Middle frontal gyrus (tissue), 1 donor: ENCODE measurements at regions not wholly inside any gene's neighbourhood (a gene's known extent, or its start where the extent isn't known, plus 50 kb on each side); places are given as distances from the start of the nearest gene placed in this dataset.
"Not testable (repeated sequence)": the region's sequence is repeated elsewhere in the genome, so short reads cannot be mapped to it uniquely, and the experiment has no call there.

ENCODE experiments used
- DNase-seq: peaks from one replicate; pipeline ENCODE4 v3.0.0-alpha.2; 2015; ENCODE audit warnings: low spot score; ENCODE audit errors: extremely low spot score

DNA sequence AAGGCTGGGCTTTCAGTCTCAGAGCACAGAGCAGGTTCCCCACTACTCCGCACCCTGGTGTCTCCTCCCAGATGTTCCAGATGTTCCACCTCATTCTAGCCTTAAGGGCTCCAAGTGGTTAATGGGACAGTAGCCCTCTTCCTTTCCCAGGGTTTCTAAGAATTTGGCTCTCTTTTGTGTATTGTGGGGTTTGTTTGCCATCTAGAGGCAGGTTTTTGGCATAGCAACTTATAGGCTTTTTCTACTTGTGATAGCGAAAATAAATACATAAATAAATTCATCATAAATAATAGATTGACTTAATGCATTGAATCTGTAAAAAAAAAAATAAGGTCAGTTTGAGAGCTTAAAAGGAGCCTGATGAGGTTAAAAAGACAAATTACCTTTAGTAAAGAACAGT lies 86.1 kb upstream of the XKR3 start:
- DNase-seq = not testable (repeated sequence)

- not testable (repeated sequence) for DNase-seq
These were observed 76.8 kb upstream of the XKR3 start for GRCh38 chr22:16902051-16902450.

- not testable (repeated sequence) for DNase-seq
These were observed 76.4 kb upstream of the XKR3 start for GRCh38 chr22:16901579-16901978.

GRCh38 chr22:16899358-16899757 lies 74.1 kb upstream of the XKR3 start:
- not testable (repeated sequence) for DNase-seq

GRCh38 chr22:16897365-16897764 lies 72.2 kb upstream of the XKR3 start:
- not testable (repeated sequence) for DNase-seq

DNA sequence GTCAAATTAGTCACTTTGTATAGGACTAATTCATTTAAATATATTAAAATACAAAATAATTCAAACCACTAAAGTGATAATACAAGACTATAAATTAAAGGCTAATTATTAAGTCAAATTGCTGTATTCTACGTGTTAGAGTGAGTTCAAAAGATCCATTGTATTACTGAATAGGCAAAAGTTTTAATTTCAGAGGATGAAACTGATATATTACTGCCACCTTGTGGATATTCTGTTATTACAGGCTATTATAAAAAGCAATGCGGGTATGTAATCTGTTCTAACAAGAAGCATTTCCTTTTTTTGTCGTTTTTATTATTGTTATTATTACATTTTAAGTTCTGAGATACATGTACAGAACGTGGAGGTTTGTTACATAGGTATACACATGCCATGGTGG lies 66.7 kb upstream of the XKR3 start:
- not testable (repeated sequence) for DNase-seq

- DNase-seq = peak; percentile 3
These were observed 51.1 kb upstream of the XKR3 start for GRCh38 chr22:16876339-16876738.
